ENCODE measurements at regions not wholly inside any gene's neighbourhood (a gene's known extent, or its start where the extent isn't known, plus 50 kb on each side); places are given as distances from the start of the nearest gene placed in this dataset.
"Not testable (repeated sequence)": the region's sequence is repeated elsewhere in the genome, so short reads cannot be mapped to it uniquely, and the experiment has no call there.

DNA sequence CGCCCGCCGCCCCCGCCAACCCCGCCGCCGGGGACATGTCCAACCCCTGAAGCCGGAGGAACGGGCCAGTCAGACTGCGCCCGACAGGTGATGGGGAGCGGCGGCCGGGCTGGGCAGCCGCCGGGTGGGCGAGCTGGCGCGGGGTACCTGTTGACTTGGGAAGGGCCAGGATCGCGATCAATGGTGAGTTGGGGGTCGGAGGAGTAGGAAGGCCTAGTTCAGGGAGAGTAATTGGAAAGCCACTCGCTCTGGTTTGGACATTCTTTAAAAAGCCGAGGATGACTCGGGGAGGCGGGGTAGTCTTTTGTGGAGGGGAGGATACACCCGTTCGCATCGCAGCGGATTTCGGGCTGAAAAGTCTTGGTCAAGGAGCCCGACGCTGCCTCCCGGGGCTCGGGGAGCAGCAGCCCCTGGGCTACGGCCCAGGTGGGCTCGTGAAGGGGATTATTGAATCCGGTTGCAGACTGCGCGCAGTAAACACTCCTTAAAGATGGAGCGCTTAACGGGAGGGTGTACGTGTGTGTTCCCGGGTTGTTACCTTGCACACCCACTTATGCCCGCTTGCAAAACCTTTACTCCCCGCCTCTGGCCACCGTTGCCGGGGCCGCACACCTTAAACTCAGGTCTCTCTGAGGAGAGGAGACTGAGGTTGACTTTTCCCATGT, 123.8 kb downstream of the GOSR1 start:
- peak overlapping the region; percentile 87 for H3K4me3 ChIP-seq (ENCODE audit: low read depth, low read length)
- TF ChIP-seq, protein P1, sequence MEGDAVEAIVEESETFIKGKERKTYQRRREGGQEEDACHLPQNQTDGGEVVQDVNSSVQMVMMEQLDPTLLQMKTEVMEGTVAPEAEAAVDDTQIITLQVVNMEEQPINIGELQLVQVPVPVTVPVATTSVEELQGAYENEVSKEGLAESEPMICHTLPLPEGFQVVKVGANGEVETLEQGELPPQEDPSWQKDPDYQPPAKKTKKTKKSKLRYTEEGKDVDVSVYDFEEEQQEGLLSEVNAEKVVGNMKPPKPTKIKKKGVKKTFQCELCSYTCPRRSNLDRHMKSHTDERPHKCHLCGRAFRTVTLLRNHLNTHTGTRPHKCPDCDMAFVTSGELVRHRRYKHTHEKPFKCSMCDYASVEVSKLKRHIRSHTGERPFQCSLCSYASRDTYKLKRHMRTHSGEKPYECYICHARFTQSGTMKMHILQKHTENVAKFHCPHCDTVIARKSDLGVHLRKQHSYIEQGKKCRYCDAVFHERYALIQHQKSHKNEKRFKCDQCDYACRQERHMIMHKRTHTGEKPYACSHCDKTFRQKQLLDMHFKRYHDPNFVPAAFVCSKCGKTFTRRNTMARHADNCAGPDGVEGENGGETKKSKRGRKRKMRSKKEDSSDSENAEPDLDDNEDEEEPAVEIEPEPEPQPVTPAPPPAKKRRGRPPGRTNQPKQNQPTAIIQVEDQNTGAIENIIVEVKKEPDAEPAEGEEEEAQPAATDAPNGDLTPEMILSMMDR (conservative IDR thresholded peaks at IDR 0.05; ENCODE audit: low read depth, low read length): no peak
- no peak for DNase-seq (ENCODE audit: low read depth)

DNA sequence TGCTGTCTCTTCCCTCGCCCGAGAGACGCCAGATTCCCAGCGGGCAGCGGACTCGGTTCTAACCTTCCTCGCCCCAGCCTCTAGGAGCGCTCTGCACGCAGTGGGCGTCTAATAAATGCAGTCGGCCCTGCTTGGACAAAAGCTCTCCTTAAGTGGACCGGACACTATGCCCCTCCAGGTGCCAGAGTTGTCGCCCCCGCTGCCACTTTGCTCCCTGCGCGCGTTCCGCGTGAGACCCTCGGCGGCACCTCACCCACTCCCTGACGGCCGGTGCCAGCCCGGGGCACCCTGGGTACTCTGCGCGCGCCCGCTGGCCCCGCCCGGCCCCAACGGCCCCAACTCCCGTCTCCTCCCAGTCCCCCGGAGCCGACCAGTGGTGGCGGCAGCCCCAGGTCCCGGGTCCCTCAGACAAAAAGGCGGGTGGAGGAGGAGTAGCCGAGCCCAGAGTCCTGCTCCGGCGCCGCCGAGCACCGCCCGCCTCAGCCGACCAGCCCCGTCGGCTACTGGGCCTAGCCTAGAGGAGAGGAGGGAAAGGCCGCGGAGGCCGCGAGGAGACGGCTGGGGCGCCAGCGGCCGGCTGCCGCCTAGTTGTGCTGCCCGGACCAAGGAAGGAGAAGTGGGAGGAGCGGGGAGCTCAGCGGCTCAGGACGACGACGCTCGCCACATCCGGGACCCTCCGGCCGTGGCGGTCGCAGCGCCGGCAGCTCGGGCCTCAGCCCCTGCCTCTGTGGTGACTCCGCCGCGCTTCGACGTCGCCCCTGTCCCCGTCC, 123.0 kb downstream of the GOSR1 start:
- no peak for DNase-seq (ENCODE audit: low read depth)
- TF ChIP-seq, protein P1 (conservative IDR thresholded peaks at IDR 0.05; ENCODE audit: low read depth, low read length): peak; percentile 66
- H3K4me3 ChIP-seq (ENCODE audit: low read depth, low read length): peak overlapping the region; percentile 87

DNA sequence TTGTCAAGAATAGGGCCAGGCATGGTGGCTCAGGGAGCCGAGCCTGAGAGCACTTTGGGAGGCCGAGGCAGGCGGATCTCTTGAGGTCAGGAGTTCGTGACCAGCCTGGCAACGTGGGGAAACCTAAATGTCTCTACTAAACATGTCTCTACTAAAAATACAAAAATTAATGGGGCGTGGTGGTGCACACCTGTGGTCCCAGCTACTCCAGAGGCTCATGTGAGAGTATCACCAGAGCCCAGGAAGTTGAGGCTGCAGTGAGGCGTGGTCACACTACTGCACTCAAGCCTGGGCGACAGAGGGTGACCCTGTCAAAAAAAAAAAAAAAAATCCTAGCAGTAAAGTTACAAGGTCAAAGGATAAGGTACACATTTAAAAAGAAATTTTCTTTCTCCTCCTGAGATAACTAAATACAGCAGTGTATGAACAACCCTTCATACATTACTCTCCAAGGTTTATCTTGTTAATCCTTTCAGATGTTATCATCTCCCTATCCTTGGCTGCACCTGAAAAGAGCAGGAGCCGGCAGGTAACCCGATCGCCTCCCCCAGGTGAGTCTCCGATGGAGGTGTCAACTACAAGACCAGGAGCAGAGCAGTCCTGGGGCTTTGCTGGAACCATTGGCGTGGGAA, 122.3 kb downstream of the GOSR1 start:
- no peak for DNase-seq (ENCODE audit: low read depth)
- TF ChIP-seq, protein P1 (conservative IDR thresholded peaks at IDR 0.05; ENCODE audit: low read depth, low read length): no peak
- peak overlapping the region; percentile 87 for H3K4me3 ChIP-seq (ENCODE audit: low read depth, low read length)

DNA sequence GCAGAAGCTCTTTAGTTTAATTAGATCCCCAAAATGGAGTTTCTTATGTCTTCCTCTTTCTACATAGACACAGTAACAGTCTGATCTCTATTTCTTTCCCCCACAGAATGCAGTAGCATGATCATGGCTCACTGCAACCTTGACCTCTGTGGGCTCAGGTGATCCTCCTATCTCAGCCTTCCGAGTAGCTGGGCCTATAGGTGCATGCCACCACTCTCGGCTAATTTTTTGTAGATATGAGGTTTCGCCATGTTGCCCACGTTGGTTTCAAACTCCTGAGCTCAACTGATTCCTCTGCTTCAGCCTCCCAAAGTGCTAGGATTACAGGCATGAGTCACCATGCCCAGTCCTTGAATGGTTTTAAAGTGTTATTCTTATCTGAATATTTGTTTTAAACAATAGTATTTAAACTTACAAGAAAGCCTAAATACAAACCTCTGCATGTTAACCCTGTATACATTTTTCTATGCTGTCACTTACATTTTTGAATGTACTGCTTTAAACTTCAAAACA, 120.6 kb downstream of the GOSR1 start:
- TF ChIP-seq, protein P1 (conservative IDR thresholded peaks at IDR 0.05; ENCODE audit: low read depth, low read length): no peak
- H3K4me3 ChIP-seq (ENCODE audit: low read depth, low read length): no peak overlapping the region
- no peak for DNase-seq (ENCODE audit: low read depth)

DNA sequence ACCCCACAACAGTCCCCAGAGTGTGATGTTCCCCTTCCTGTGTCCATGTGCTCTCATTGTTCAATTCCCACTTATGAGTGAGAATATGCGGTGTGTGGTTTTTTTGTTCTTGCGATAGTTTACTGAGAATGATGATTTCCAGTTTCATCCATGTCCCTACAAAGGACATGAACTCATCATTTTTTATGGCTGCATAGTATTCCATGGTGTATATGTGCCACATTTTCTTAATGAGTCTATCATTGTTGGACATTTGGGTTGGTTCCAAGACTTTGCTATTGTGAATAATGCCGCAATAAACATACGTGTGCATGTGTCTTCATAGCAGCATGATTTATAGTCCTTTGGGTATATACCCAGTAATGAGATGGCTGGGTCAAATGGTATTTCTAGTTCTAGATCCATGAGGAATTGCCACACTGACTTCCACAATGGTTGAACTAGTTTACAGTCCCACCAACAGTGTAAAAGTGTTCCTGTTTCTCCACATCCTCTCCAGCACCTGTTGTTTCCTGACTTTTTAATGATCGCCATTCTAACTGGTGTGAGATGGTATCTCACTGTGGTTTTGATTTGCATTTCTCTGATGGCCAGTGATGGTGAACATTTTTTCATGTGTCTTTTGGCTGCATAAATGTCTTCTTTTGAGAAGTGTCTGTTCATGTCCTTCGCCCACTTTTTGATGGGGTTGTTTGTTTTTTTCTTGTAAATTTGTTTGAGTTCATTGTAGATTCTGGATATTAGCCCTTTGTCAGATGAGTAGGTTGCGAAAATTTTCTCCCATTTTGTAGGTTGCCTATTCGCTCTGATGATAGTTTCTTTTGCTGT, 120.0 kb downstream of the GOSR1 start:
- not testable (repeated sequence) for DNase-seq (ENCODE audit: low read depth); H3K4me3 ChIP-seq (ENCODE audit: low read depth, low read length)

DNA sequence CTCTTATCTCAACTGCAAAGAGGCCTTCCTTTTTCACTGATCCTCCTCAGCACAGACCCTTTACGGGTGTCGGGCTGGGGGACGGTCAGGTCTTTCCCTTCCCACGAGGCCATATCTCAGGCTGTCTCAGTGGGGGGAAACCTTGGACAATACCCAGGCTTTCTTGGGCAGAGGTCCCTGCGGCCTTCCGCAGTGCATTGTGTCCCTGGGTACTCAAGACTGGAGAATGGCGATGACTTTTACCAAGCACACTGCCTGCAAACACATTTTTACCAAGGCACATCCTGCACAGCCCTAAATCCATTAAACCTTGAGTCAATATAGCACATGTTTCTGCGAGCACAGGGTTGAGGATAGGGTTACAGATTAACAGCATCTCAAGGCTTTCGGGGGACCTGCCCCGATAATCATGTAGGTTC, 117.8 kb downstream of the GOSR1 start:
- not testable (repeated sequence) for DNase-seq (ENCODE audit: low read depth); H3K4me3 ChIP-seq (ENCODE audit: low read depth, low read length)

DNA sequence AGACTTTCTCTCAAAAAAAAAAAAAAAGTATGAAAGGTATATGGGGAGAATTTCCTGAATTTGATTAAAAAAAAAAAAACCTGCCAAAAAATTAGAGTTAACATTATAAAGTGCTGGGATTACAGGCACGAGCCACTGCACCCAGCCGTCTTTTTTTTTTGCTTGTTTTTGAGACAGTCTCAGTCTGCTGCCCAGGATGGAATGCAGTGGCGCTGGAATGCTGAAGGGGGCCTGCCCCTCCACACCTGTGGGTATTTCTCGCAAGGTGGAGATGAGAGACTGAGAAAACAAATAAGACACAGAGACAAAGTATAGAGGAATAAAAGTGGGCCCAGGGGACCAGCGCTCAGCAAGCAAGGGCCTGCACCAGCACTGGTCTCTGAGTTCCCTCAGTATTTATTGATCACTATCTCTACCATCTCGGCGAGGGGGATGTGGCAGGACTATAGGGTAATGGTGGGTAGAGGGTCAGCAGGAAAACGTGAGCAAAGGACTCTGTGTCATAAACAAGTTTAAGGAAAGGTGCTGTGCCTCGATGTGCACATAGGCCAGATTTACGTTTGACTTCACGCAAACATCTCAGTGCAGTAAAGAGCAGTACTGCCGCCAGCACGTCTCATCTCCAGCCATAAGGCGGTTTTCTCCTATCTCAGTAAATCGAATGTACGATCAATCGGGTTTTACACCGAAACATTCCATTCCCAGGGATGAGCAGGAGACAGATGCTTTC, 117.2 kb downstream of the GOSR1 start:
- TF ChIP-seq, protein P1 (conservative IDR thresholded peaks at IDR 0.05; ENCODE audit: low read depth, low read length): no peak
- H3K4me3 ChIP-seq (ENCODE audit: low read depth, low read length): no peak overlapping the region
- no peak for DNase-seq (ENCODE audit: low read depth)
